Ovary (tissue), 7 donors: ENCODE measurements at regions not wholly inside any gene's neighbourhood (a gene's known extent, or its start where the extent isn't known, plus 50 kb on each side); places are given as distances from the start of the nearest gene placed in this dataset.

Source experiments
- DNase-seq, 5 donors: peaks; one replicate each; pipeline ENCODE4 v3.0.0-alpha.2; 2019 to 2020
- H3K27ac ChIP-seq, 2 donors: fragments of 200-600 bp; one replicate each; pipeline versions ENCODE4 v1.5.1 to v1.8.0; 2019 to 2022
- H3K27me3 ChIP-seq: fragments of 200-600 bp; one replicate; pipeline ENCODE4 v1.8.0; 2022
- H3K36me3 ChIP-seq: fragments of 200-600 bp; sonication (generic); one replicate; pipeline ENCODE4 v1.5.1; 2019
- H3K4me1 ChIP-seq: one replicate; pipeline ENCODE4 v1.8.1; 2013; ENCODE audit warnings: mild to moderate bottlenecking, moderate library complexity; ENCODE audit not compliant: insufficient read depth
- H3K4me3 ChIP-seq: fragments of 200-600 bp; sonication (generic); one replicate; pipeline ENCODE4 v1.5.1; 2017
- H3K9me3 ChIP-seq, 2 donors: fragments of 200-600 bp in 1 of 2; sonication (generic) in 1 of 2; one replicate each; pipeline versions ENCODE4 v1.5.1 to v1.8.1; 2013 to 2019; ENCODE audit warnings: mild to moderate bottlenecking in 1 of 2, moderate library complexity in 1 of 2
- EP300 ChIP-seq: sonication (generic); formaldehyde crosslinking; IDR thresholded peaks from one replicate; pipeline ENCODE4 v1.6.1; 2017; ENCODE audit warnings: antibody characterized with exemption
- POLR2A ChIP-seq: fragments of 450-650 bp; IDR thresholded peaks from one replicate; pipeline ENCODE4 v1.6.1; 2017; ENCODE audit warnings: antibody characterized with exemption, mild to moderate bottlenecking, moderate library complexity
- WGBS, 3 donors: extraction: QIAGEN DNeasy Blood & Tissue Kit in 1 of 3; methylation state at CpG; one replicate each; pipeline versions ENCODE4 v1.1.5 to v1.1.7; 2013 to 2017; 5-methylcytosine and 5-hydroxymethylcytosine counted together
- intact Hi-C, 4 donors: fragments of 100-400 bp; cut with DNase I; formaldehyde crosslinking; loops; one replicate each; pipeline versions ENCODE4 v1.11.0 to v1.15.1; 2022 to 2023
- TF ChIP-seq, protein P1 (sequence below), 3 donors: fragments of 450-650 bp in 2 of 3; fragments of 200-600 bp in 1 of 3; IDR thresholded peaks; one replicate each; pipeline versions ENCODE4 v1.5.1 to v1.8.0; 2016 to 2022; ENCODE audit warnings: antibody characterized with exemption in 3 of 3, mild to moderate bottlenecking in 1 of 3
- donor health status: DM: no; HTN: no; CAD: no; lungs with moderate emphysema.
- donor health status: DM: no; HTN: no; CAD: no.
- donor health status: Bipolar disorder and iron deficiency.
- donor health status: DM: no; HTN: no; CAD: no.
- donor health status: DM: yes; HTN: yes; CAD: no.

DNA sequence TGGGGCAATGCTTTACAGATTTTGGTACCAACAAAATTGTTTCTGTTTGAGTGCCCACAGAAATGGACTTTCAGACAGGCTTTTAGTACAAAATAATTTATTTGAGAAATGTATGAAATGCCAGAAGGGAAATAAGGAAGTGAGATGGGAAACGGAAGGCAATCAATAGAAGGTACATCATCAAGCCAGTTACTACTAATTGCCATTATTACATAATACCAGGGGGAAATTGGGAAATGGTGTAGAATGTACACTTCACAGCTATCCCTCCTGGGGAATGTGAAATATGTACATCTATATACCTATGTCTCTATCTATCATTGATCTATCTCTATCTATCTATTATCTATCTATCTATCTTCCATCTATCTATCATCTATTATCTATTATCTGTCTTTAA, 264.6 kb upstream of the B3GALT2 start:
- Histone ChIP-seq H3K36me3 (no peaks in the 10 kb centered on the region), H3K27ac (no peak overlapping the region), H3K27me3 (no peaks in the 10 kb centered on the region), H3K9me3 (no peaks in the 10 kb centered on the region), H3K4me3 (no peak overlapping the region), H3K4me1 (no peaks in the 10 kb centered on the region)
- WGBS, 3 donors, result 88 to 94% (median 90%) methylated on average over 1 of the region's 1 CpG
- DNase-seq, result no peak
- TF ChIP-seq, protein P1, sequence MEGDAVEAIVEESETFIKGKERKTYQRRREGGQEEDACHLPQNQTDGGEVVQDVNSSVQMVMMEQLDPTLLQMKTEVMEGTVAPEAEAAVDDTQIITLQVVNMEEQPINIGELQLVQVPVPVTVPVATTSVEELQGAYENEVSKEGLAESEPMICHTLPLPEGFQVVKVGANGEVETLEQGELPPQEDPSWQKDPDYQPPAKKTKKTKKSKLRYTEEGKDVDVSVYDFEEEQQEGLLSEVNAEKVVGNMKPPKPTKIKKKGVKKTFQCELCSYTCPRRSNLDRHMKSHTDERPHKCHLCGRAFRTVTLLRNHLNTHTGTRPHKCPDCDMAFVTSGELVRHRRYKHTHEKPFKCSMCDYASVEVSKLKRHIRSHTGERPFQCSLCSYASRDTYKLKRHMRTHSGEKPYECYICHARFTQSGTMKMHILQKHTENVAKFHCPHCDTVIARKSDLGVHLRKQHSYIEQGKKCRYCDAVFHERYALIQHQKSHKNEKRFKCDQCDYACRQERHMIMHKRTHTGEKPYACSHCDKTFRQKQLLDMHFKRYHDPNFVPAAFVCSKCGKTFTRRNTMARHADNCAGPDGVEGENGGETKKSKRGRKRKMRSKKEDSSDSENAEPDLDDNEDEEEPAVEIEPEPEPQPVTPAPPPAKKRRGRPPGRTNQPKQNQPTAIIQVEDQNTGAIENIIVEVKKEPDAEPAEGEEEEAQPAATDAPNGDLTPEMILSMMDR (IDR thresholded peaks at IDR 0.05), result no peak
- no peak for TF ChIP-seq POLR2A
- TF ChIP-seq EP300, result no peak
- intact Hi-C loops, result no loop called here

DNA sequence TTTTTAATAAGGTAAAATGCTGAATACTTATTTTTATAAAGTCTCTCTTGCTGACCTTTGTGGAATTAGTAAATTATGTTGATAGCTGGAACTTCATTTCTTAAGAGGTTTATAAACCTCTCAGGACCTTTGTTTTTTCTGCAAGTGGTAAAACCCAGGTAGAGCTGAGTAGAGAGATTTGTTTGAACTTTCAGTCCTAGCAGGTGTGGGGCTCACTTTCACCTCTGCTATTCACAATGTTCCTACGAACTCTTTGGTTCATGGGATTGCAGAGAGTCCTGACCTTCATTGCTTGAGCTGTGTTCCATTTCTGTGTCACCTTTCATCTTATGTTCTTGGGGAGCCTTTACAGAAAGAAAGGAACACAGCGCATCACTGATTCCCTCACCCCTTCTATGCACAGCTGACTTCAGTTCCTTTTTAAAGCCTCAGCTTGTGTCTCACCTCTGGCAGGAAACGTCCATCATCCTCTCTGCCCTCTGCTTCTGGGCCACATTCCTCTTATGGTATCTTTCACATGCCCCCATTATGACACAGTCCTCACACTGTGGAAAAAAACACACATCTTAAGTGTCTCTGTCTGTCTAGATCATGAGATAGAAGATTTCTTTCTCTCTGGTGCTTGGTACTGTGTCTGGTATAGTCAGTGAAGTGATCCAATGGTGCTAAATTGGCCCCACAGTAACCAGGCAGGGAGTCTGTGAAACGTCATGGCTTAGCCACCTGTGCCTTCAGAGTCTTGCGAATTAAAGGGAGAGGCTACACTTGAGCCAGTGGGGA, 262.5 kb upstream of the B3GALT2 start:
- no peak for TF ChIP-seq EP300
- no peak for TF ChIP-seq POLR2A
- TF ChIP-seq, protein P1 (IDR thresholded peaks at IDR 0.05), result no peak
- H3K9me3 ChIP-seq, result no peaks in the 10 kb centered on the region
- intact Hi-C loops, result no loop called here
- no peak for DNase-seq
- H3K36me3 ChIP-seq, result no peaks in the 10 kb centered on the region
- no peaks in the 10 kb centered on the region for H3K4me1 ChIP-seq
- no peaks in the 10 kb centered on the region for H3K27me3 ChIP-seq
- 66 to 83% (median 77%) methylated on average over 5 of the region's 5 CpGs for WGBS, 3 donors
- no peak overlapping the region for H3K4me3 ChIP-seq
- H3K27ac ChIP-seq, result no peak overlapping the region

DNA sequence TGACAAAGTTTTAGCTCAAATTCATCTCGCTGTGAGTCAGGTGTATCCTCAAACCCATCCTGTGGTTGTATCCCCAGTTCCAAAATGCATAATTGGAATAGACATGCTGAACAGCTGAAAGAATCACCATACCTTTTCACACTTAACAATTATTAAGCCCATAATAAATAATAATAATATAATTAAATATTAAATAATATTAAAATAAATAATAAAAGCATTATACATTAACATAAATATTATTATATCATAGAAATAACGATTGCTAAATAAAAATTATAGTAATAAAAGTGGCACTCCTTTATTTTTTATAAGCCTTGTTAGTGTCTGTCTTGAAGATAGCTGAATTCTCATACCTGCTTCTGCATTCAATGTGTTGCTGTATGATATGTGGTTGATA, 257.5 kb upstream of the B3GALT2 start:
- 92 to 95% (median 94%) methylated on average over 2 of the region's 2 CpGs for WGBS, 3 donors
- DNase-seq, result no peak
- TF ChIP-seq POLR2A (no peak), EP300 (no peak)
- TF ChIP-seq, protein P1 (IDR thresholded peaks at IDR 0.05), result no peak
- Histone ChIP-seq H3K27ac (no peak overlapping the region), H3K9me3 (no peaks in the 10 kb centered on the region), H3K4me1 (no peaks in the 10 kb centered on the region), H3K36me3 (no peaks in the 10 kb centered on the region), H3K4me3 (no peak overlapping the region), H3K27me3 (no peaks in the 10 kb centered on the region)
- intact Hi-C loops, result no loop called here

DNA sequence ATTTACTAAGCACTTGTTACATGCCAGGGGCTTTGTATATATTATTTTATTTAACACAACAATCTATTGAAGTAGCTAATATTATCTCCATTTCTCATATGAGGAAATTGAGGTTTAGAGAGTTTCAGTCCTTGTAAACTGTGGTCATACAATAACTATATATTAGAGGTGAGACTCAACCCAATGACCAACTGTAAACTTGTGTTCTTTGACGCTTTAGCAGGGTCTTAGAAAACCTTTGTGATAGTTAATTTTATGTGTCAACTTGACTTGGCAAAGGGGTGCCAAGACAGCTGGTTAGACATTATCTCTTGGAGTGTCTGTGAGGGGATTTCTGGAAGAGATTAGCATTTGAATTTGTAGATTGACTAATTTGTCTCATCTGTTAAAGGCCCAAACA, 252.4 kb upstream of the B3GALT2 start:
- H3K4me1 ChIP-seq, result no peaks in the 10 kb centered on the region
- H3K36me3 ChIP-seq, result no peaks in the 10 kb centered on the region
- WGBS, 3 donors, result 89 to 94% (median 92%) methylated on average over 1 of the region's 1 CpG
- intact Hi-C loops, result no loop called here
- no peaks in the 10 kb centered on the region for H3K27me3 ChIP-seq
- H3K4me3 ChIP-seq, result no peak overlapping the region
- TF ChIP-seq, protein P1 (IDR thresholded peaks at IDR 0.05), result no peak
- no peak for TF ChIP-seq POLR2A
- TF ChIP-seq EP300, result no peak
- no peaks in the 10 kb centered on the region for H3K9me3 ChIP-seq
- H3K27ac ChIP-seq, result no peak overlapping the region
- DNase-seq, result no peak
